NCI-H2196 (cell line): ENCODE measurements at regions not wholly inside any gene's neighbourhood (a gene's known extent, or its start where the extent isn't known, plus 50 kb on each side); places are given as distances from the start of the nearest gene placed in this dataset.
A peak's percentile ranks its signal among the peaks of the same experiment; 100 is the strongest.

ENCODE experiments used
- DNase-seq: peaks from one replicate; lab custom pipeline; 2025; ENCODE audit not compliant: unreplicated experiment; lab: John Stamatoyannopoulos, UW

GRCh38 chr3:55183201-55183600, 255.3 kb upstream of the LRTM1 start:
- no peak for DNase-seq

- peak; percentile 1 for DNase-seq
Measured at GRCh38 chr3:55180936-55181535, 253.2 kb upstream of the LRTM1 start.

- no peak for DNase-seq
Measured at GRCh38 chr3:55180161-55180560, 252.3 kb upstream of the LRTM1 start.

- no peak for DNase-seq
Measured at GRCh38 chr3:55178336-55178735, 250.5 kb upstream of the LRTM1 start.

- DNase-seq = no peak
Measured at GRCh38 chr3:55177749-55178148, 249.9 kb upstream of the LRTM1 start.

GRCh38 chr3:55175423-55175822, 247.6 kb upstream of the LRTM1 start:
- DNase-seq = no peak

- DNase-seq = no peak
Measured at GRCh38 chr3:55174747-55175146, 246.9 kb upstream of the LRTM1 start.

- no peak for DNase-seq
Measured at GRCh38 chr3:55173504-55173903, 245.6 kb upstream of the LRTM1 start.

- no peak for DNase-seq
Measured at GRCh38 chr3:55172913-55173312, 245.1 kb upstream of the LRTM1 start.

GRCh38 chr3:55170444-55170843, 242.6 kb upstream of the LRTM1 start:
- DNase-seq = no peak

- DNase-seq = no peak
Measured at GRCh38 chr3:55169608-55170072, 241.8 kb upstream of the LRTM1 start.

GRCh38 chr3:55169161-55169560, 241.3 kb upstream of the LRTM1 start:
- no peak for DNase-seq

GRCh38 chr3:55167586-55168317, 239.9 kb upstream of the LRTM1 start:
- no peak for DNase-seq

GRCh38 chr3:55166576-55167555, 239.0 kb upstream of the LRTM1 start:
- no peak for DNase-seq

GRCh38 chr3:55165704-55166405, 238.0 kb upstream of the LRTM1 start:
- DNase-seq = no peak

- DNase-seq = no peak
Measured at GRCh38 chr3:55165278-55165677, 237.4 kb upstream of the LRTM1 start.

GRCh38 chr3:55164876-55165275, 237.0 kb upstream of the LRTM1 start:
- no peak for DNase-seq

GRCh38 chr3:55164191-55164590, 236.3 kb upstream of the LRTM1 start:
- no peak for DNase-seq

GRCh38 chr3:55163421-55163820, 235.6 kb upstream of the LRTM1 start:
- no peak for DNase-seq

GRCh38 chr3:55162031-55162795, 234.4 kb upstream of the LRTM1 start:
- no peak for DNase-seq
